ENCODE measurements at regions not wholly inside any gene's neighbourhood (a gene's known extent, or its start where the extent isn't known, plus 50 kb on each side); places are given as distances from the start of the nearest gene placed in this dataset.

GRCh38 chr5:116942622-116943021, 368.0 kb upstream of the SEMA6A start:
- Histone ChIP-seq H3K27ac (ENCODE audit: low read depth, low read length) (no peak overlapping the region), H3K79me2 (ENCODE audit: control insufficient read depth, low read length) (no peaks in the 10 kb centered on the region), H3K27me3 (ENCODE audit: control insufficient read depth, low read length) (no peaks in the 10 kb centered on the region), H3K9me2 (replicated peaks; ENCODE audit: control insufficient read depth, low read length) (no peaks in the 10 kb centered on the region), H3K4me2 (ENCODE audit: low read length) (no peak overlapping the region), H3K4me1 (ENCODE audit: control insufficient read depth, low read length) (peaks cover 9% of the 10 kb centered on the region), H4K20me1 (ENCODE audit: control insufficient read depth, insufficient read depth, low read depth, low read length) (no peaks in the 10 kb centered on the region), H3F3A (ENCODE audit: control insufficient read depth, insufficient read depth) (no peaks in the 10 kb centered on the region), H3K9me3 (ENCODE audit: control insufficient read depth, insufficient read depth, low read length) (no peaks in the 10 kb centered on the region), H3K36me3 (ENCODE audit: control insufficient read depth, low read length) (no peaks in the 10 kb centered on the region), H3K4me3 (ENCODE audit: low read length) (no peak overlapping the region)
- TF ChIP-seq, protein P1, sequence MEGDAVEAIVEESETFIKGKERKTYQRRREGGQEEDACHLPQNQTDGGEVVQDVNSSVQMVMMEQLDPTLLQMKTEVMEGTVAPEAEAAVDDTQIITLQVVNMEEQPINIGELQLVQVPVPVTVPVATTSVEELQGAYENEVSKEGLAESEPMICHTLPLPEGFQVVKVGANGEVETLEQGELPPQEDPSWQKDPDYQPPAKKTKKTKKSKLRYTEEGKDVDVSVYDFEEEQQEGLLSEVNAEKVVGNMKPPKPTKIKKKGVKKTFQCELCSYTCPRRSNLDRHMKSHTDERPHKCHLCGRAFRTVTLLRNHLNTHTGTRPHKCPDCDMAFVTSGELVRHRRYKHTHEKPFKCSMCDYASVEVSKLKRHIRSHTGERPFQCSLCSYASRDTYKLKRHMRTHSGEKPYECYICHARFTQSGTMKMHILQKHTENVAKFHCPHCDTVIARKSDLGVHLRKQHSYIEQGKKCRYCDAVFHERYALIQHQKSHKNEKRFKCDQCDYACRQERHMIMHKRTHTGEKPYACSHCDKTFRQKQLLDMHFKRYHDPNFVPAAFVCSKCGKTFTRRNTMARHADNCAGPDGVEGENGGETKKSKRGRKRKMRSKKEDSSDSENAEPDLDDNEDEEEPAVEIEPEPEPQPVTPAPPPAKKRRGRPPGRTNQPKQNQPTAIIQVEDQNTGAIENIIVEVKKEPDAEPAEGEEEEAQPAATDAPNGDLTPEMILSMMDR (IDR thresholded peaks at IDR 0.05; ENCODE audit: low read depth, low read length, poor library complexity, severe bottlenecking) = no peak
- TF ChIP-seq EZH2phosphoT487 (IDR thresholded peaks at IDR 0.05; ENCODE audit: borderline replicate concordance, low read length) = no peak

DNA sequence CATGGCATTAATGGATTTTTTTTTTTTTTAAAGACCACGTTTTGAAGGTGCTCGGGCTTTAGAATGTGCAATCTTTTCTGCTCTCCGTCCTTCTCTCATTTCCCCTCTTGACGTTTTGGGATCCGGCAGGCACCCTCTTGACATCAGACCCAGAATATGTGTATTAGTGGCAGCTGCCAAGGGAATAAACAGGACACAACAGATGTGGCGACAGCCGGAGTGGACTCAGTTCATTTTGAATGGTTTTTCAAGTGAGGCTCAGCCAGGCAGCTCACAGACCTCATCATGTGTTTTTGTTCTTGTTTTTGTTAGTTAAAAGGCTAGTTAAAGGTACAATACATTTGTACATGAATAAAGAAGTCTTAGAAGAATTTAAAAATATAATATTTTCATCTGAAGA, 365.0 kb upstream of the SEMA6A start:
- Histone ChIP-seq H3K4me1 (ENCODE audit: control insufficient read depth, low read length) (peaks cover 7% of the 10 kb centered on the region), H3K27ac (ENCODE audit: low read depth, low read length) (no peak overlapping the region)

DNA sequence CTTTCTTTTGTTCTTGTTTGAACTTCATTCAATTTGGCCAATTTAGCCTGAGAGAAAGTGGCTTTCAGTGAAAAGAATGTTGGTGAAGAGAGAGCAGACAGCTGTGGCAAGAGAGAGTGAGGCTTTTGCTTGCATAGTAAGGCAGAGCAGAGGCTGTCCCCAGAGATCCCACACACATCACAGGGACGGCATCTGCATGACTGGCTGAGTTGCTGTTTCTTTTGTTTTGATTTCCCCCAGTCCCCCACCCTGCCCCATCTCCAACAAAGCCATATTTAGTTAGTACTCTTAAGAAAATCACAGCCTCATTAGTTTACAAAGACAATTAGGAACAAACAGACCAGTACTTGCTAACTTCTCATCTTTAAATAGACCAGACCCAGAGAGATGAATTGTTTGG, 363.9 kb upstream of the SEMA6A start:
- Histone ChIP-seq H3K79me2 (ENCODE audit: control insufficient read depth, low read length) (no peaks in the 10 kb centered on the region), H3K27ac (ENCODE audit: low read depth, low read length) (no peak overlapping the region), H3K36me3 (ENCODE audit: control insufficient read depth, low read length) (no peaks in the 10 kb centered on the region), H3K9me3 (ENCODE audit: control insufficient read depth, insufficient read depth, low read length) (no peaks in the 10 kb centered on the region), H3K9me2 (replicated peaks; ENCODE audit: control insufficient read depth, low read length) (no peaks in the 10 kb centered on the region), H3K4me3 (ENCODE audit: low read length) (no peak overlapping the region), H4K20me1 (ENCODE audit: control insufficient read depth, insufficient read depth, low read depth, low read length) (no peaks in the 10 kb centered on the region), H3K4me1 (ENCODE audit: control insufficient read depth, low read length) (peaks cover 7% of the 10 kb centered on the region), H3F3A (ENCODE audit: control insufficient read depth, insufficient read depth) (no peaks in the 10 kb centered on the region), H3K27me3 (ENCODE audit: control insufficient read depth, low read length) (no peaks in the 10 kb centered on the region), H3K4me2 (ENCODE audit: low read length) (0 out of 2 replicates have a peak overlapping the region, but pooled peaks have one; percentile 14)
- TF ChIP-seq EZH2phosphoT487 (IDR thresholded peaks at IDR 0.05; ENCODE audit: borderline replicate concordance, low read length) = no peak
- TF ChIP-seq, protein P1 (IDR thresholded peaks at IDR 0.05; ENCODE audit: low read depth, low read length, poor library complexity, severe bottlenecking) = no peak

More for the DNA sequence above, 365.0 kb upstream of the SEMA6A start:
- Histone ChIP-seq H3F3A (ENCODE audit: control insufficient read depth, insufficient read depth) (no peaks in the 10 kb centered on the region), H3K9me3 (ENCODE audit: control insufficient read depth, insufficient read depth, low read length) (no peaks in the 10 kb centered on the region), H4K20me1 (ENCODE audit: control insufficient read depth, insufficient read depth, low read depth, low read length) (no peaks in the 10 kb centered on the region), H3K4me3 (ENCODE audit: low read length) (no peak overlapping the region), H3K9me2 (replicated peaks; ENCODE audit: control insufficient read depth, low read length) (no peaks in the 10 kb centered on the region), H3K79me2 (ENCODE audit: control insufficient read depth, low read length) (no peaks in the 10 kb centered on the region), H3K36me3 (ENCODE audit: control insufficient read depth, low read length) (no peaks in the 10 kb centered on the region), H3K27me3 (ENCODE audit: control insufficient read depth, low read length) (no peaks in the 10 kb centered on the region), H3K4me2 (ENCODE audit: low read length) (no peak overlapping the region)
- TF ChIP-seq, protein P1 (IDR thresholded peaks at IDR 0.05; ENCODE audit: low read depth, low read length, poor library complexity, severe bottlenecking) = no peak
